ENCODE measurements at regions not wholly inside any gene's neighbourhood (a gene's known extent, or its start where the extent isn't known, plus 50 kb on each side); places are given as distances from the start of the nearest gene placed in this dataset.
"Not testable (repeated sequence)": the region's sequence is repeated elsewhere in the genome, so short reads cannot be mapped to it uniquely, and the experiment has no call there.

DNA sequence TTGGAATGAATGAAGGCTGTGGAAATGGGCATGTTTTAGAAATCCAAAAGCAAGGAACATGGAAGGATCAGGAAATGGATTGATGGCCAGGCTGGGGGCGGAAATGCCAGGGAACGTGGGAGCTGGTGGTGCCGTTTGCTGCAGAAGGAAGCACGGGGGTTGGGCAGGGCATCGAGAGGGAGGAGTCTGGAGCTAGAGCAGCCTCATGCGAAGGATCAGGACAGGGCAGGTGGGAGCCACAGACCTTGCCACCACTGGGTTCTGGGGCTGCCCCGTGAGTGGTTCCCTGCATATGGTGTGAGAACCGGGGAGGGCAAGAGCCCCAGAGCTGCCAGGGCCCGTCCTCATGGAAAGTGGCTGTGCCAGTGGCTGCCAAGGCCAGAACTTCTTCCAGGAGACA lies 193.8 kb upstream of the ZNF32 start:
- DNase-seq (ENCODE audit: extremely low spot score): peak; percentile 87
- H3K27me3 ChIP-seq: no peaks in the 10 kb centered on the region
- no peak overlapping the region for H3K4me3 ChIP-seq
- no peaks in the 10 kb centered on the region for H3K36me3 ChIP-seq
- no peak overlapping the region for H3K27ac ChIP-seq (replicated peaks in 1 of 4)
- H3K9me3 ChIP-seq: no peaks in the 10 kb centered on the region
- H3K4me1 ChIP-seq: peaks cover 11 to 25% (median 17%) of the 10 kb centered on the region in 4 donors
- 80% methylated on average over 9 of the region's 9 CpGs for WGBS
- intact Hi-C loops (cut with DNase I): no loop called here
- no peak for TF ChIP-seq EP300 (IDR thresholded peaks at IDR 0.05)
- TF ChIP-seq, protein P1, sequence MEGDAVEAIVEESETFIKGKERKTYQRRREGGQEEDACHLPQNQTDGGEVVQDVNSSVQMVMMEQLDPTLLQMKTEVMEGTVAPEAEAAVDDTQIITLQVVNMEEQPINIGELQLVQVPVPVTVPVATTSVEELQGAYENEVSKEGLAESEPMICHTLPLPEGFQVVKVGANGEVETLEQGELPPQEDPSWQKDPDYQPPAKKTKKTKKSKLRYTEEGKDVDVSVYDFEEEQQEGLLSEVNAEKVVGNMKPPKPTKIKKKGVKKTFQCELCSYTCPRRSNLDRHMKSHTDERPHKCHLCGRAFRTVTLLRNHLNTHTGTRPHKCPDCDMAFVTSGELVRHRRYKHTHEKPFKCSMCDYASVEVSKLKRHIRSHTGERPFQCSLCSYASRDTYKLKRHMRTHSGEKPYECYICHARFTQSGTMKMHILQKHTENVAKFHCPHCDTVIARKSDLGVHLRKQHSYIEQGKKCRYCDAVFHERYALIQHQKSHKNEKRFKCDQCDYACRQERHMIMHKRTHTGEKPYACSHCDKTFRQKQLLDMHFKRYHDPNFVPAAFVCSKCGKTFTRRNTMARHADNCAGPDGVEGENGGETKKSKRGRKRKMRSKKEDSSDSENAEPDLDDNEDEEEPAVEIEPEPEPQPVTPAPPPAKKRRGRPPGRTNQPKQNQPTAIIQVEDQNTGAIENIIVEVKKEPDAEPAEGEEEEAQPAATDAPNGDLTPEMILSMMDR (IDR thresholded peaks at IDR 0.05): no peak
- no peak for TF ChIP-seq POLR2AphosphoS5 (IDR thresholded peaks at IDR 0.05)
- no peak for TF ChIP-seq POLR2A (IDR thresholded peaks at IDR 0.05; ENCODE audit: low read depth)

DNA sequence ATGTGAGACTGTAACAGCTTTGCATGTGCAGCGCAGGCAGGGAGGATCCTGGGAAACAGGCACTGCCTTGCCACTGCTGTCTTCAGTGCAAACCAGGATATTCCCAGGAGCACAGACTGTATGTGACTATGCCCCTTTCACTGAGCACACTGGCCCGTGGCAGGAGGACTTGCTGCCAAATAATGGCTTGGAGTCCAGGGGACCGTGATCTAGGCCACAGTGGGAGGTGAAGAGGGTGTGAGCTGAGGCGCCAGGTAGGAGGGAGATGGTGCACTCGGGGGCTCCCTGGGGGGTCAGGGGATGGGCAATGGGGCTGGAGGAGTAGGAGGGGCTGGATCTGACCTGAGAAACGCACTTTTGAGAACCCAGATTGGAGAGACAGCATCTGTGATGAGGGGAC lies 193.4 kb upstream of the ZNF32 start:
- H3K27me3 ChIP-seq: no peaks in the 10 kb centered on the region
- H3K9me3 ChIP-seq: no peaks in the 10 kb centered on the region
- TF ChIP-seq EP300 (IDR thresholded peaks at IDR 0.05) (no peak), POLR2AphosphoS5 (IDR thresholded peaks at IDR 0.05) (no peak), POLR2A (IDR thresholded peaks at IDR 0.05; ENCODE audit: low read depth) (no peak)
- TF ChIP-seq, protein P1 (IDR thresholded peaks at IDR 0.05): no peak
- intact Hi-C loops (cut with DNase I): no loop called here
- H3K27ac ChIP-seq (replicated peaks in 1 of 4): no peak overlapping the region
- WGBS: 72% methylated on average over 6 of the region's 6 CpGs
- H3K36me3 ChIP-seq: no peaks in the 10 kb centered on the region
- DNase-seq (ENCODE audit: extremely low spot score): peak; percentile 80
- H3K4me1 ChIP-seq: peaks cover 11 to 25% (median 17%) of the 10 kb centered on the region in 4 donors
- H3K4me3 ChIP-seq: no peak overlapping the region

DNA sequence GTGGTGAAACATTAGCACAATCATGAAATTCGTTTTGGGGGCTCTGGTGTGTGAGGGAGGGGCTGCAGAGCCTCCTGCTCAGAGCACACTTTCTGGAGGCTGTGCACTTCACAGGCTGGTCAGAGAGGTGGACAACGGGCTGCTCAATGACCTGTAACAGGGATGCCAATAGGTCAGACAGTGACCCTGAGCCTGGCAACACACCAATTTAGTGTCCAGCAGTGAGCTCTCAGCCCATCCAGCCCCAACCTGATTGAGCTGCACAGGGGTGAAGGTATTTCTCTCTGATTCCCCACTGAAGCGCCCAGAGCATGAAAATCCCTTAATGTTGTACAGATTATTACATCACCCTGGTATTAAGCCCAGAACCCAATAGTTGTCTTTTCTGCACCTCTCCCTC lies 191.3 kb upstream of the ZNF32 start:
- Histone ChIP-seq H3K4me3 (no peak overlapping the region), H3K4me1 (peaks cover 0 to 12% (median 6%) of the 10 kb centered on the region in 4 donors), H3K36me3 (no peaks in the 10 kb centered on the region), H3K27ac (replicated peaks in 1 of 4) (no peak overlapping the region), H3K27me3 (no peaks in the 10 kb centered on the region), H3K9me3 (peaks cover 0 to 10% (median 0%) of the 10 kb centered on the region in 4 donors)
- no peak for DNase-seq (ENCODE audit: extremely low spot score)
- WGBS: 90% methylated on average over 3 of the region's 3 CpGs
- no peak for TF ChIP-seq POLR2A (IDR thresholded peaks at IDR 0.05; ENCODE audit: low read depth)
- TF ChIP-seq POLR2AphosphoS5 (IDR thresholded peaks at IDR 0.05): no peak
- no peak for TF ChIP-seq EP300 (IDR thresholded peaks at IDR 0.05)
- TF ChIP-seq, protein P1 (IDR thresholded peaks at IDR 0.05): no peak
- intact Hi-C loops (cut with DNase I): no loop called here

DNA sequence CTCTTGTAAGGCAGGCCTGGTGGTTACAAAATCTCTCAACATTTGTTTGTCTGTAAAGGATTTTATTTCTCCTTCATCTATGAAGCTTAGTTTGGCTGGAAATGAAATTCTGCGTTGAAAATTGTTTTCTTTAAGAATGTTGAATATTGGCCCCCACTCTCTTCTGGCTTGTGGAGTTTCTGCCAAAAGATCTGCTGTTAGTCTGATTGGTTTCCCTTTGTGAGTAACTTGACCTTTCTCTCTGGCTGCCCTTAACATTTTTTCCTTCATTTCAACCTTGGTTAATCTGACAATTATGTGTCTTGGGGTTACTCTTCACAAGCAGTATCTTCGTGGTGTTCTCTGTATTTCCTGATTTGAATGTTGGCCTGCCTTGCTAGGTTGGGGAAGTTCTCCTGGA lies 186.1 kb upstream of the ZNF32 start:
- H3K4me3 ChIP-seq; H3K4me1 ChIP-seq; H3K36me3 ChIP-seq; H3K27ac ChIP-seq (replicated peaks in 1 of 4); H3K27me3 ChIP-seq; intact Hi-C loops (cut with DNase I); DNase-seq (ENCODE audit: extremely low spot score): not testable (repeated sequence)
- peaks cover 0 to 10% (median 0%) of the 10 kb centered on the region in 4 donors for H3K9me3 ChIP-seq
- 70% methylated on average over 2 of the region's 2 CpGs for WGBS

DNA sequence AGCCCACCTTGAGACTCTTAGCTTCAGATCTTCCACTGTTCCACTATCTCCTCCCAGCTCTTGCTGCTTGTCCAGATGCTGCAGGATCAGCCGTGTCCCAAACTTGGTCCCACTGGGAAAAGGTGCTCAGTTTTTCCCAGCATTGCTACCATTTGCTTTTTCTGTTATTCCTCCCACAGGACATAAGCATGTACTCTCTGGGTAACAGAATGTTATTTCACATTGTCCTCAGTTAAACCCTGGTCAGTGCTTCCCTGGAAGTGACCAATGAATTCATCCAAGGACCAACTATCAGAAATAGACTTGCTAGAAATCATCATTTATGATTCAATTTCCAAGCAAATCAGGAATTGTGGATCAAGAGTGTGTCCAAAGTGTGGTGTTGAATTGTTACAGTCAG lies 179.2 kb upstream of the ZNF32 start:
- Histone ChIP-seq H3K9me3 (no peaks in the 10 kb centered on the region), H3K4me3 (no peak overlapping the region), H3K4me1 (peaks cover 13 to 26% (median 22%) of the 10 kb centered on the region in 4 donors), H3K36me3 (no peaks in the 10 kb centered on the region), H3K27me3 (no peaks in the 10 kb centered on the region), H3K27ac (replicated peaks in 1 of 4) (no peak overlapping the region)
- intact Hi-C loops (cut with DNase I): no loop called here
- 80% methylated on average over 1 of the region's 1 CpG for WGBS
- peak; percentile 64 for DNase-seq (ENCODE audit: extremely low spot score)
- TF ChIP-seq EP300 (IDR thresholded peaks at IDR 0.05) (peak; percentile 33), POLR2AphosphoS5 (IDR thresholded peaks at IDR 0.05) (no peak), POLR2A (IDR thresholded peaks at IDR 0.05; ENCODE audit: low read depth) (no peak)
- TF ChIP-seq, protein P1 (IDR thresholded peaks at IDR 0.05): no peak
